CD4-positive, alpha-beta T cell treated with Interleukin-15 for 1 hour (primary cell): ENCODE measurements at regions not wholly inside any gene's neighbourhood (a gene's known extent, or its start where the extent isn't known, plus 50 kb on each side); places are given as distances from the start of the nearest gene placed in this dataset.

ENCODE experiments used
- DNase-seq: peaks from one replicate; pipeline ENCODE4 v3.0.0-alpha.2; 2020

GRCh38 chr3:25272090-25272489 is 156.0 kb upstream of the RARB start:
- DNase-seq = no peak

DNA sequence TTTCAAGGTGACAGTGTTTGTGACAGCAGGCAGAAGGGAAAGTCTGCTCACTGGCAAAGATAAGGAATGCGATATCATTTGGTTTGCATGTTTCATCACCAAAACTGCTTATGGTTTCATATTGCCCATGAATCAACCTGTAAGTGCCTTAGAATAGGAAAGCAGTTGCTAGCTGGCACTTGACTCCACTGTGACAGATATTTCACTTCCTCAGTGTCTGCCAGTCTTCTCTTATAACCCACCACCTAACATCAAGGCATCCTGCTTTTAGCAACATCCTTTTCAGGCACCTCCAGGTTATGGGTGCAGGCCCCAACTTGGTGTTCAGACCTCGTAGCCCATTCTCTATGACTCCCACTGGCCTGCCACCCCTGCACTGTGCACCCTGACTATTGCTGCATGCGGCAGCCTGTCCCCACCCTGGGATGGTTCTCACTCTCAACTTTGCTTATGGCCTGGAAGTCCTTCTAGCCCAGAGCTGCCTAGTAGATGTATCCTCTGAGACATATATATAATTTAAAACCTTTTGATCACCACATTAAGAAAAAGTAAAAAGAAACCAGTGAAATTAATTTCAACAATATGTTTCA is 154.4 kb upstream of the RARB start:
- DNase-seq = no peak

DNA sequence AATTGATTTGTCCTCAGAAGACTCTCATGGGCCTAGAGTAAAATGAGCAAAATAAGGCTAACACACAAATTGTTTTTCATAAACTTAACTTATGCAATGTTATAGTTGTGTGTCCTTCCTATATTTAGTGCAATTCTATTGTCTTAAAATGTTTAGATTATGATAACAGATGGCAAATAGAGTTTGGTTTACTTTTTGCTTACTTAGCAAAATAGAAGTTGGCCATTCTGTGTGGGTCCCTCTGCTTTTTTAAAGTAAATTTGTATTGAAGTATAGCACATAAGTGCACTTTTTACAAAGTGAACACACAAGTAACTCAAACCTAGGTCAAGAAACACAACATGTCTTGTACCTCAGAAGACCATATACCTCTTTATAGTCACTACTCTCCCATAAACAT is 150.6 kb upstream of the RARB start:
- no peak for DNase-seq

DNA sequence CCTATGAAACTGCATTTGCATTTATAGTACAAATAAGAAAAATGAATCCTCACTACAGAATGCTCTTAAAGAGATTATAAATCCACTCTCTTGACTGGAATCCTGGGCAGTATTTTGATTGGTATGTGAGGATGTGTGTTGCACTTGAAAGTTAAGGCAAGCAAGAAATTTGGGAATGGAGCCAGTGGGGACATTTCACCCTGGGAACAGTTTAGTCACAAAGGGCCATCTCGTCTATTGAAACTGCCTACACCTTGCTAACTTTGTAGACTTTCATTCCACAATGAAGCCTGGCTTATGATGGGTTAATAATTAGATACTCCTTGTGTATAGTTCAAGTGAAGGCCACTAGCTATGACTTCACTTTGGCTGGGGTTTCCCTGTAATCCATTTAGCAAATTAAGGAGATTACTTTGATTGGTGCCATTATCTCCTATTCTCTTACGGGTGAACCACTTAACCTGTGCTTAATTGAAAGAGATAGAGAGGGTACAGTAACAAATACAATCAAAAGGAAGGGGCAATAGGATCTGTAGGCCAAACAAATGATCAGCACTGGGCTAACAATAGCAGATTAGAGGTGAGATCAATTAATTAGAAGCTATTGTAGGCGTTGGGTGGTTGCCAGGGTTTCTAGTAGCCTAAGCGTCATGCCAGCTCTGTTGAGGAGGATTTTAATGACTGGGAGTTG is 146.9 kb upstream of the RARB start:
- DNase-seq = no peak

- DNase-seq = no peak
Measured at GRCh38 chr3:25281732-25282126, 146.3 kb upstream of the RARB start.

DNA sequence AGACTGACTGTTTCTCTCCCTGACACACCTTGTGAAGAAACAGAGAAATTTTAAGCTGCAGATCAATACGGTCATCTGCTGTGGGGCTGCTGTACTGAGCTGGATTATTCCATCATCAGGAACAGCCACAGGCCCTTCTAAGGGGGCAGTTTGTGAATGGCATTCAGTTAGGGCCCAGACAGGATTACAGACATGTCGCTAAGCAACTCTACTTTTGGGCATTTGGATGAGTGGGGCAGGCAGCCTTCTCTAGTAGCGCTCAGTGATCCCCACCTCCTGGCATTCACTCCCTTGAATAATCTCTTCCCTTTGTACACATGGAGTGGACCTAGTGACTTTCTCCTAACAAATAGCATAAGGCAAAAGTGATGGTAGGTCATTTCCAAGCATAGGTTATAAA is 144.4 kb upstream of the RARB start:
- DNase-seq = no peak

- no peak for DNase-seq
Measured at GRCh38 chr3:25284249-25284648, 143.8 kb upstream of the RARB start.

- no peak for DNase-seq
Measured at GRCh38 chr3:25287291-25287884, 140.7 kb upstream of the RARB start.

GRCh38 chr3:25288413-25288812 is 139.7 kb upstream of the RARB start:
- DNase-seq = no peak

- no peak for DNase-seq
Measured at GRCh38 chr3:25289156-25289555, 138.9 kb upstream of the RARB start.

- DNase-seq = no peak
Measured at GRCh38 chr3:25289663-25290062, 138.4 kb upstream of the RARB start.

- DNase-seq = no peak
Measured at GRCh38 chr3:25291481-25291905, 136.6 kb upstream of the RARB start.

DNA sequence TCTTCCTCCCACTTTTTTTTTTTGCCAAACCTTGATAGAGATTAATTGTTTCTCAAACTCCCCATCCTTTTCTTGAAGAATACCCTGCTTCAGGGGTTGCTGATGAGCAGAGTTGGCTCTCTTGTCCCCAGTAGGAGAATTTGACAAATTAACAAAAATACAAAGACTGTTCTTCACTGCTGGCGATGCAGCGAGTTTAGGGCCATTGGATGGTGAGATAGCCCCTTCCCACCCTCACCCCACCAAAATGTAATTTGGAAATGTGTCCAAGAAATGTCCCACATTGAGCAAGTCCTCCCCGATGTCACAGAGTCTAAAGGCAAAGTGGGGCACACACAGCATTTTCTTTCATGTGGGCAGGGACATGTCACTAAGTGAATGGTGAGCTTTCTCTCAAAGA is 136.0 kb upstream of the RARB start:
- DNase-seq = no peak

DNA sequence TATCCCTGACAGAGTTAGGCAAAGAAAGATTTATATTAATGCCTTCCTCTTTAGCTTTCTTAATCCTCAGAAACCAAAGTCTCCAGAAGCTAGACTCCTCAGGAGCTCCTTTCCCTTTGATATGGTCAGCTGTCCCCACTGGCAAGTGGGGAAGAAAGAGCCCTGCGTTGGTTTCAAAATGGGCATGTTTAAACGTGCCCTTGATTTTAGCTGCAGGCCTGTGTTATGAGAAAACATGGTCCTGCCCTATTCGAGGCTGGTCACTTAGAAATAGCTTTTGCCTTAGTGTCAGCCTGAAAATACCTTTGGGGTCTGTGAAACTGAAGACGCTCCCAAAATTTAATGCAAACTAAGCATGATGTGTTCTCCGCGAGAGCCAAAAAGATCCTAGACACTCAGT is 135.5 kb upstream of the RARB start:
- DNase-seq = no peak

GRCh38 chr3:25293736-25294135 is 134.3 kb upstream of the RARB start:
- no peak for DNase-seq

DNA sequence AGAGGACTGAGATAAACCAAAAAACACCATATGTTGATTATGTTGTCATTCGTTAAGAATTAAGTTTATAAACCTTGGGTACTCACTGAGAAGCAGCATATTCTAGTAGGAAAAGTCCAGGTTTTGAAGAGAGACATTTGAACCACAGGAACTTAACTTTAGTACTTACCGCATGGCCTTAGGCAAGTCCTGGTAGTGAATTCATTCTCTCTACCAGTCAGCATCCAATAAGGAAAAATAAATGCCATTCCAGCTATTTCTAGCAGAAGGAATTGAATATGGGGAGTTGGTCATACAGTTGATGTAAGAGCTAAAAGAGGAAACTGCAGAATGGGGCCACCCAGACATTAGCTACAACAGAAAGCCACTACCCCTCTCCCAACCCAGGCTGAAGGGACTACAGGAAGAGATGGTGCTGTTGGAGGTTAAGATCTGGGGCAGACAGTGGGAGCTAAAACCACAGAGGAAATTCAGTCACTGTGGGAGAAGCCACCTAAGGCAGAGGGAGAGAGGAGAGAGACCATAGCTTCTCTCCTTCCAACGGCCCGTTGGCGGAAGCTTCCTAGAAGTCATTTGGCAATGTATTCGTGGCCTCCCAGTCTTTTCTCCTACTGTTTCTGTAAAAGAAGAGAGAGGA is 133.8 kb upstream of the RARB start:
- no peak for DNase-seq

DNA sequence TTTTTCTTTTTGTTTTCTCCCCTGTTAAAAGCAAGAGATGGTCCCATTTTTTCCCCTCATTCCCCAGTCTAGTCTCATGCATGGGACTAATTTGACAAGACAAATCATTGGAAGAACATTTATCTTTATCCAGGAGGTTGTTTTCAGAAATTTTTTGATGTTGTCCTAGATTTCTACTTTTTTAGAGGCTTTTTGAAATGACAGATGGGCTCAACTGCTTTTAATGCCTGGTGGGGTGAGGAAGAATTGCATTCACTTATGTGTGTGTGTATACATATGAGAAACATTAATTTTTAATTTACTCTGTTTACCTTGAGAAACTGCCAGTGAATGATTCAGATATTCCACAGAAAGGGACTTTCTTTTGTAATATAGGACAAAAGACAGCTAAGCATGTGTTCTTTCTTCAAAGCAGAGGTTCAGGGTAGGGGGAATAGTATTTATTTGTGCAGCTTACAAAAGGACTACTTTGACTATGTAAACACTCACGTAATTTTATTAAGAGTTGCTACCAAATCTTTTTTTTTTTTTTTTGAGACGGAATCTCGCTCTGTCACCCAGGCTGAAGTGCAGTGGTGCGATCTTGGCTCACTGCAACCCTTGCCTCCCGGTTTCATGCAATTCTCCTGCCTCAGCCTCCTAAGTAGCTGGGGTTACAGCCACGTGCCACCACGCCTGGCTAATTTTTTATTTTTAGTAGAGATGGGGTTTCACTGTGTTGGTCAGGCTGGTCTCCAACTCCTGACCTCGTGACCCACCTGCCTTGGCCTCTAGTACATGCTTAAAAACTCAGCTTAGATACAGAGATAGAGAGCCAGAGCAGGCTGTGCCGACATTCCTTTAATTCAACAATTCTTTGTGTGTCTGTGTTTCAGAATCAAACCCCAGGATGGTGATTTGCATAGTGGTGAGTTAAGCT is 130.1 kb upstream of the RARB start:
- DNase-seq = no peak

DNA sequence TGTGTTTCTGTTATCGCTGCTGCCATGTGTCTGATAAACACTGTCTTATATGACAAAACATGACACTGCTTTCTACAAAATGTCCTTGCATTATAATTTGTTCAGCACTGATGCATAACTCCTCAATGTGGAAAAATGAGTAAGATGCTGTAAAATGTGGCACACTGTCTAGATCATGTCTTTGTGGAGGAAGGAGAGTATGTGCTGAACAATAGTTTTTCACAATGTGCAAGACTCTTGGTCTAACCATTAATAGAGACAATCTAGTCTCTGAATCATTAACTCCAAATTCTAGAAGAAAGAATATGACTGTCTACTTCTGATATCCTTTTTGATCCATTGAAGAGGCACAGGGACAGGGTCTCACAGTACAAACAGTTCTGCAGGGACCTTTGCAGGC is 127.9 kb upstream of the RARB start:
- no peak for DNase-seq

DNA sequence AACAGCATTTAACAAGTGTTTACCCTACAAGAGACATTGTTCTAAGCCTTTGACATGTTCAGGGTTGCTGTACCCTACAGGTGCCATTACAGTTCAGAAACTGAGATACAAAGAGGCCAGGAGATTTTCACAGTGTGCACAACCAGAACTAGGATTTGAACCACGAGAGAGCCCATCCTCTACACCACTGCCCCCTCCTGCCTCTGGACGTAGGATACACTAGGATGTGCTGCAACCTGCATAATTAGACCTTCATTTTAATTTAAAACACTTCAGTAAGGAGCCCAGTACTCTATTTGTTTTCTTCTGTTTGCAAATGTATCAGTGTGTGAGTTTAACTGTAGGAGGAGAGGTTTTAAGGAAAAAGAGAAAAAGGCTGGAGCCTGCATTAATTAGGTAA is 123.1 kb upstream of the RARB start:
- no peak for DNase-seq

DNA sequence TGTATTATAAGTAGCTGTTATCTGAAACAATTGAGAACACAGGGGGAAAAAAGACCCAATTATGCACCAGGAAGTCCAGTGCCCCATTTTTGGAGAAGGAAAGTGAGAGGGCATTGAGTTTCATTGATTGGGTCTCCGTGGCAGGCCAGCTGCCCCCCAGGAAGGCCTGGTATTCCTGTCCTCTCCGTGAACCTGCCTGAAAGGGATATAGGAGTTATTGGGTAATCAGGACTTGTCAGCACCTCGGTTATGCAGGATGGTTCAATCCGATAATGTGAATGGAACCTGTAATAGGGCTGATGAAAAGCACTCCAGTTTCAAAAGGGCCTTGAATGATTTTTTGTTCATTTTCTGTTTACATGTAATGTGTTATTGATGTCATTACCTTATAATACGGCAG is 122.0 kb upstream of the RARB start:
- DNase-seq = no peak

- no peak for DNase-seq
Measured at GRCh38 chr3:25306705-25307104, 121.4 kb upstream of the RARB start.

DNA sequence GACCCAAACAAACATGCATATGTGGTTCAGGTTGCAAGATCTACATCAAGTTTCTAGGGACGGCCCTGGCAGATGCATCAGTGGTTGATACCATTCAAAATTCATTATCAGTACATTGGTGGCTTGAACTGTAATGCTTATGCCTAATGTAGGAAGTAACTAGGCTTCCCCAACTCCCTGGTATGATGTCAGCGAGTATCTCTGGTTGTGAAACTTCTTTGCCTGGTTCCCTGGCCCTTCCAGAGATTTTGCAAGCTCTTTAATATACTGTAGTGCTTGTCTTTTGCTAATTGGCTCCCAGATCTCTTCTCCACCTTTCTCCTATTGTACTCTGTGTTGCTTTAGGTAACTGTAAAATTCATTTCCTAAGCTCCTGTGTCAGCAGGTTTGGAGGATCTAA is 114.8 kb upstream of the RARB start:
- no peak for DNase-seq
